Stimulated activated CD4-positive, alpha-beta T cell treated with anti-CD3 and anti-CD28 coated beads, Interleukin-12 subunit alpha, Interleukin-12 subunit beta, amount 100 ng/mL, for 48 hours (primary cell): ENCODE measurements at regions not wholly inside any gene's neighbourhood (a gene's known extent, or its start where the extent isn't known, plus 50 kb on each side); places are given as distances from the start of the nearest gene placed in this dataset.

ENCODE experiments used
- DNase-seq, 3 donors: peaks; one replicate each; pipeline ENCODE4 v3.0.0-alpha.2; 2020; ENCODE audit warnings: low read depth in 2 of 3, low spot score in 1 of 3

GRCh38 chr18:21996351-21996826 lies 173.0 kb upstream of the GATA6 start:
- no peak for DNase-seq

GRCh38 chr18:21997207-21998143 lies 171.9 kb upstream of the GATA6 start:
- DNase-seq, result no peak

GRCh38 chr18:21998486-21998885 lies 170.9 kb upstream of the GATA6 start:
- DNase-seq, result no peak

- DNase-seq, result no peak
Measured at GRCh38 chr18:22001912-22002487, 167.4 kb upstream of the GATA6 start.

GRCh38 chr18:22005191-22005841 lies 164.1 kb upstream of the GATA6 start:
- DNase-seq, result no peak

GRCh38 chr18:22006458-22006857 lies 162.9 kb upstream of the GATA6 start:
- no peak for DNase-seq

- DNase-seq, result no peak
Measured at GRCh38 chr18:22009242-22009641, 160.1 kb upstream of the GATA6 start.

- DNase-seq, result no peak
Measured at GRCh38 chr18:22013993-22014392, 155.4 kb upstream of the GATA6 start.

- DNase-seq, result no peak
Measured at GRCh38 chr18:22015156-22015555, 154.2 kb upstream of the GATA6 start.

GRCh38 chr18:22018366-22018765 lies 151.0 kb upstream of the GATA6 start:
- DNase-seq, result no peak

- no peak for DNase-seq
Measured at GRCh38 chr18:22019193-22019592, 150.2 kb upstream of the GATA6 start.

GRCh38 chr18:22020127-22020866 lies 149.1 kb upstream of the GATA6 start:
- DNase-seq, result no peak

- DNase-seq, result no peak
Measured at GRCh38 chr18:22020867-22021370, 148.5 kb upstream of the GATA6 start.

GRCh38 chr18:22021701-22022100 lies 147.7 kb upstream of the GATA6 start:
- DNase-seq, result no peak

- no peak for DNase-seq
Measured at GRCh38 chr18:22024924-22025323, 144.5 kb upstream of the GATA6 start.

- no peak for DNase-seq
Measured at GRCh38 chr18:22026362-22026761, 143.0 kb upstream of the GATA6 start.

- DNase-seq, result no peak
Measured at GRCh38 chr18:22026889-22027288, 142.5 kb upstream of the GATA6 start.

- DNase-seq, result no peak
Measured at GRCh38 chr18:22031611-22032010, 137.8 kb upstream of the GATA6 start.

- no peak for DNase-seq
Measured at GRCh38 chr18:22032392-22032961, 136.9 kb upstream of the GATA6 start.

- no peak for DNase-seq
Measured at GRCh38 chr18:22033085-22033484, 136.3 kb upstream of the GATA6 start.

- DNase-seq, result no peak
Measured at GRCh38 chr18:22034276-22034675, 135.1 kb upstream of the GATA6 start.
